ENCODE measurements at regions not wholly inside any gene's neighbourhood (a gene's known extent, or its start where the extent isn't known, plus 50 kb on each side); places are given as distances from the start of the nearest gene placed in this dataset.

DNA sequence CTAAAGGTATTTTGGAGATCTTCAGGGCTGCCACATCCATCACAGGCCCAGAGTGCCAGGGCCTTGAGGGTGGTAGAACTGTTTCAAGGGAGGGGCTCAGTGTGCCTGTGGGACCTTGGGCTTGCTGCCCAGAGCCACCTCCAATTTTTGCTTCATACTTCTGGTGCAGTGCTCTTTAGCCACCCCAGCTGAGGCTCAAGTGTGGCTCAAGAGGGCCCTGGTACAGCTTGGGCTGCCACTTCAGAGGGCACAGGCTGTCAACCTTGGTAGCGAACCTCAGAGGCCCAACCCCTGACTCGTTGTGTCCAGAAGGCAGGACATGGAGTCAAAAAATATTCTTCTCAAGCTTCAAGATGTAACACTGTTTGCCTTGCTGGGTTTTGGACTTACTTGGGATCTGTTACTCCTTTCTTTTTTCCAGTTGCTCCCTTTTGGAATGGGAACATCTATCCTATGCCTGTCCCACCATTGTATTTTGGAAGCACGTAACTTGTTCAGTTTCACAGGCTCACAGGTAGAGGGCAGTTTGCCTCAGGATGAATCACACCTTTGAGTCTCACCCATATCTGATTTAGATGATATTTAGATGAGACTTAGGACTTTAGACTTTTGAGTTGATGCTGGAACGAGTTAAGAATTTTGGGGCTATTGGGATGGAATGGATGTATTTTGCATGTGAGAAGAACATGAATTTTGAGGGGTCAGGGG, 224.8 kb downstream of the RPS24 start:
- TF ChIP-seq, protein P1, sequence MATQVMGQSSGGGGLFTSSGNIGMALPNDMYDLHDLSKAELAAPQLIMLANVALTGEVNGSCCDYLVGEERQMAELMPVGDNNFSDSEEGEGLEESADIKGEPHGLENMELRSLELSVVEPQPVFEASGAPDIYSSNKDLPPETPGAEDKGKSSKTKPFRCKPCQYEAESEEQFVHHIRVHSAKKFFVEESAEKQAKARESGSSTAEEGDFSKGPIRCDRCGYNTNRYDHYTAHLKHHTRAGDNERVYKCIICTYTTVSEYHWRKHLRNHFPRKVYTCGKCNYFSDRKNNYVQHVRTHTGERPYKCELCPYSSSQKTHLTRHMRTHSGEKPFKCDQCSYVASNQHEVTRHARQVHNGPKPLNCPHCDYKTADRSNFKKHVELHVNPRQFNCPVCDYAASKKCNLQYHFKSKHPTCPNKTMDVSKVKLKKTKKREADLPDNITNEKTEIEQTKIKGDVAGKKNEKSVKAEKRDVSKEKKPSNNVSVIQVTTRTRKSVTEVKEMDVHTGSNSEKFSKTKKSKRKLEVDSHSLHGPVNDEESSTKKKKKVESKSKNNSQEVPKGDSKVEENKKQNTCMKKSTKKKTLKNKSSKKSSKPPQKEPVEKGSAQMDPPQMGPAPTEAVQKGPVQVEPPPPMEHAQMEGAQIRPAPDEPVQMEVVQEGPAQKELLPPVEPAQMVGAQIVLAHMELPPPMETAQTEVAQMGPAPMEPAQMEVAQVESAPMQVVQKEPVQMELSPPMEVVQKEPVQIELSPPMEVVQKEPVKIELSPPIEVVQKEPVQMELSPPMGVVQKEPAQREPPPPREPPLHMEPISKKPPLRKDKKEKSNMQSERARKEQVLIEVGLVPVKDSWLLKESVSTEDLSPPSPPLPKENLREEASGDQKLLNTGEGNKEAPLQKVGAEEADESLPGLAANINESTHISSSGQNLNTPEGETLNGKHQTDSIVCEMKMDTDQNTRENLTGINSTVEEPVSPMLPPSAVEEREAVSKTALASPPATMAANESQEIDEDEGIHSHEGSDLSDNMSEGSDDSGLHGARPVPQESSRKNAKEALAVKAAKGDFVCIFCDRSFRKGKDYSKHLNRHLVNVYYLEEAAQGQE (IDR thresholded peaks at IDR 0.05; ENCODE audit: insufficient read depth in 1 of 2, low read depth in 2 of 2, low read length in 2 of 2), result no peak
- TF ChIP-seq TAF1 (IDR thresholded peaks at IDR 0.05; ENCODE audit: borderline replicate concordance, insufficient read depth, low read length) (no peak), FOXP2 (optimal IDR thresholded peaks at IDR 0.05; ENCODE audit: borderline replicate concordance, extremely low read depth, extremely low read length, insufficient read depth) (no peak), POLR2AphosphoS5 (IDR thresholded peaks at IDR 0.05; ENCODE audit: low read depth, low read length) (no peak)
